IMR-90 (cell line): ENCODE measurements at regions not wholly inside any gene's neighbourhood (a gene's known extent, or its start where the extent isn't known, plus 50 kb on each side); places are given as distances from the start of the nearest gene placed in this dataset.

ENCODE experiments used
- ATAC-seq: fragments of 200-7000 bp; cut with Tn5 transposase; 2 replicates; pipeline ENCODE4 v1.9.1; 2020; ENCODE audit warnings: low read depth, mild to moderate bottlenecking, moderate library complexity
- BruUV-seq: library from RNA; stranded (reverse); fragments of 400-500 nt; replicated peaks from 2 replicates; lab custom pipeline; 2021; lab: Mats Ljungman, UMichigan
- CTCF ChIA-PET: fragments of 300-600 bp; formaldehyde crosslinking; extraction: SDS; loops from one replicate; lab custom pipeline; 2021; ENCODE audit warnings: antibody characterized with exemption; lab: Yijun Ruan, JAX
- POLR2A ChIA-PET: fragments of 300-600 bp; sonication (Branson Sonifier 250); formaldehyde crosslinking; loops from one replicate; lab custom pipeline; 2022; ENCODE audit warnings: antibody characterized with exemption; ENCODE audit not compliant: unreplicated experiment; lab: Charles Lee
- DNase-seq: peaks from one replicate; pipeline ENCODE4 v3.0.0; 2013
- H2AFZ ChIP-seq: replicated peaks from 2 replicates; pipeline ENCODE3; 2013; ENCODE audit warnings: low read length, mild to moderate bottlenecking; ENCODE audit not compliant: poor library complexity
- H2AK5ac ChIP-seq: 2 replicates; pipeline ENCODE4 v1.6.1; 2013; ENCODE audit warnings: low read depth, low read length, inconsistent platforms
- H2AK9ac ChIP-seq: replicated peaks from 2 replicates; pipeline ENCODE3; 2013; ENCODE audit warnings: mild to moderate bottlenecking, low read depth, low read length, moderate library complexity; ENCODE audit not compliant: poor library complexity
- H2BK120ac ChIP-seq: 2 replicates; pipeline ENCODE4 v1.6.1; 2013; ENCODE audit warnings: low read depth, low read length, inconsistent platforms
- H2BK15ac ChIP-seq: 3 replicates; pipeline ENCODE4 v1.6.1; 2013; ENCODE audit warnings: low read depth, low read length, inconsistent platforms
- H2BK20ac ChIP-seq: 2 replicates; pipeline ENCODE4 v1.6.1; 2013; ENCODE audit warnings: low read depth, mild to moderate bottlenecking, inconsistent platforms, low read length, moderate library complexity
- H2BK5ac ChIP-seq: 2 replicates; pipeline ENCODE4 v1.6.1; 2013; ENCODE audit warnings: mild to moderate bottlenecking, low read depth, low read length, inconsistent platforms; ENCODE audit not compliant: poor library complexity, severe bottlenecking
- H3K14ac ChIP-seq: replicated peaks from 2 replicates; pipeline ENCODE4 v1.6.1; 2013; ENCODE audit warnings: low read depth, low read length, inconsistent platforms
- H3K18ac ChIP-seq: 2 replicates; pipeline ENCODE4 v1.6.1; 2013; ENCODE audit warnings: low read depth, low read length, control low read depth
- H3K23ac ChIP-seq: 2 replicates; pipeline ENCODE4 v1.6.1; 2013; ENCODE audit warnings: low read depth, low read length, inconsistent platforms
- H3K27ac ChIP-seq: 2 replicates; pipeline ENCODE4 v1.5.1; 2013; ENCODE audit warnings: mild to moderate bottlenecking, control low read depth, low read length; ENCODE audit not compliant: insufficient read depth
- H3K27me3 ChIP-seq: 2 replicates; pipeline ENCODE4 v1.6.1; 2013; ENCODE audit warnings: low read length; ENCODE audit not compliant: control insufficient read depth, insufficient read depth
- H3K36me3 ChIP-seq: 2 replicates; pipeline ENCODE4 v1.6.1; 2013; ENCODE audit warnings: low read length, mixed read lengths; ENCODE audit not compliant: control insufficient read depth, insufficient read depth
- H3K4ac ChIP-seq: 2 replicates; pipeline ENCODE4 v1.6.1; 2013; ENCODE audit warnings: low read depth, low read length, inconsistent platforms
- H3K4me1 ChIP-seq: 2 replicates; pipeline ENCODE4 v1.6.1; 2013; ENCODE audit warnings: low read length, mixed read lengths; ENCODE audit not compliant: control insufficient read depth, insufficient read depth
- H3K4me2 ChIP-seq: 2 replicates; pipeline ENCODE4 v1.6.1; 2013; ENCODE audit warnings: low read depth, mild to moderate bottlenecking, control low read depth, low read length, moderate library complexity
- H3K4me3 ChIP-seq: 2 replicates; pipeline ENCODE4 v1.5.1; 2013; ENCODE audit warnings: low read depth, mild to moderate bottlenecking, control low read depth, low read length, moderate library complexity; ENCODE audit not compliant: insufficient read depth
- H3K56ac ChIP-seq: 2 replicates; pipeline ENCODE4 v1.6.1; 2013; ENCODE audit warnings: low read length, inconsistent platforms; ENCODE audit not compliant: insufficient read depth; ENCODE audit errors: extremely low read depth
- H3K79me1 ChIP-seq, 2 experiments: 2 replicates each; pipeline ENCODE4 v1.6.1; 2013; ENCODE audit warnings: low read length in 2 of 2, inconsistent platforms in 1 of 2, low read depth in 1 of 2
- H3K9ac ChIP-seq: 2 replicates; pipeline ENCODE4 v1.6.1; 2013; ENCODE audit warnings: low read depth, low read length, control low read depth
- H3K9me1 ChIP-seq: 2 replicates; pipeline ENCODE4 v1.6.1; 2013; ENCODE audit warnings: low read length, inconsistent platforms; ENCODE audit not compliant: insufficient read depth
- H3K9me3 ChIP-seq: 2 replicates; pipeline ENCODE4 v1.6.1; 2013; ENCODE audit warnings: low read length; ENCODE audit not compliant: control insufficient read depth, insufficient read depth
- H4K20me1 ChIP-seq: 2 replicates; pipeline ENCODE4 v1.6.1; 2013; ENCODE audit warnings: low read length, inconsistent platforms; ENCODE audit not compliant: insufficient read depth
- H4K5ac ChIP-seq: 2 replicates; pipeline ENCODE4 v1.6.1; 2013; ENCODE audit warnings: mild to moderate bottlenecking, low read depth, low read length, control low read depth
- H4K8ac ChIP-seq, 2 experiments: 2 replicates each; pipeline ENCODE4 v1.6.1; 2013; ENCODE audit warnings: low read depth in 2 of 2, low read length in 2 of 2, control low read depth in 1 of 2, inconsistent platforms in 1 of 2
- H4K91ac ChIP-seq: 2 replicates; pipeline ENCODE4 v1.6.1; 2013; ENCODE audit warnings: low read depth, low read length, inconsistent platforms; ENCODE audit not compliant: insufficient read depth
- NFE2L2 ChIP-seq: fragments of 150-350 bp; IDR thresholded peaks from 2 replicates; pipeline ENCODE4 v1.6.1; 2016; ENCODE audit warnings: low read depth, mild to moderate bottlenecking, low read length
- WGBS, 2 experiments: methylation state at CpG; one replicate each; pipeline versions ENCODE4 v1.1.5 to v1.1.7; 2013; ENCODE audit warnings: missing lambda C conversion rate in 2 of 2; ENCODE audit not compliant: insufficient read length in 1 of 2; ENCODE audit errors: extremely low coverage in 2 of 2; 5-methylcytosine and 5-hydroxymethylcytosine counted together
- dilution Hi-C: fragments of 300-500 bp; cut with HindIII; formaldehyde crosslinking; loops from one replicate; pipeline ENCODE4 v1.14.3; 2018; ENCODE audit warnings: low sequenced_read_pairs; ENCODE audit not compliant: unreplicated experiment
- in situ Hi-C: fragments of 300-500 bp; cut with MboI; formaldehyde crosslinking; loops from 3 replicates; pipeline ENCODE4 v1.14.3; 2019; ENCODE audit warnings: low sequenced_read_pairs, inconsistent platforms, mixed read lengths
- intact Hi-C: fragments of 100-400 bp; cut with micrococcal nuclease; formaldehyde crosslinking; loops from 2 replicates; pipeline ENCODE4 v1.10.0; 2022

DNA sequence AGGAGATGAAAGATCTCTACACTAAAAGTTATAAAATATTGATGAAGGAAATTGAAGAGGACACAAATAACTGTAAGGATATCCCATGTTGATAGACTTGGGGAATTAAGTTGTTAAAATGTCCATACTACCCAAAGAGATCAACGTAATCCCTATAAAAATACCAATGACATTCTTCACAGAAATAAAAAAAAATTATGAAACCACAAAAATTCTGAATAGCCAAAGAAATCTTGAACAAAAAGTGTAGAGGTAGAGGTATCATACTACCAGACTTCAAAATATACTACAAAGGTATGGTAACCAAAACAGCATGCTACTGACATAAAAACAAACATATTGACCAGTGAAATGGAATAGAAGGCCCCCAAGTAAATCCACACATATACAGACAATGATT, 71.5 kb upstream of the ELL2 start:
- no CpG with 5 or more reads among the region's 1 CpG for WGBS, 2 experiments

More for the DNA sequence above, 71.5 kb upstream of the ELL2 start:
- Histone ChIP-seq H2AFZ (no peak overlapping the region), H3K18ac (no peak overlapping the region), H3K4me1 (peaks cover 6% of the 10 kb centered on the region), H3K36me3 (no peaks in the 10 kb centered on the region), H3K14ac (no peak overlapping the region), H4K20me1 (no peaks in the 10 kb centered on the region), H3K23ac (no peak overlapping the region), H3K9me3 (peaks cover 3% of the 10 kb centered on the region; the same call in 1 of the 2 replicates), H3K27ac (no peak overlapping the region), H2BK15ac (no peak overlapping the region), H4K5ac (no peak overlapping the region), H3K9me1 (peaks cover 3% of the 10 kb centered on the region; the same call in 1 of the 2 replicates), H3K27me3 (no peaks in the 10 kb centered on the region), H3K9ac (no peak overlapping the region), H3K79me1 (peaks cover 4% of the 10 kb centered on the region in 2 experiments; a peak in 2 of 4 replicates), H2BK5ac (no peak overlapping the region), H4K8ac (no peak overlapping the region), H3K4me2 (no peak overlapping the region), H2BK20ac (no peak overlapping the region), H2AK9ac (no peak overlapping the region), H3K4ac (no peak overlapping the region), H3K4me3 (no peak overlapping the region), H3K56ac (no peak overlapping the region), H4K91ac (no peak overlapping the region), H2AK5ac (no peak overlapping the region), H2BK120ac (no peak overlapping the region)
- ATAC-seq (no peak), DNase-seq (no peak)
- intact Hi-C loops = no loop called here
- POLR2A ChIA-PET = no interaction called here
- no peak for TF ChIP-seq NFE2L2
- BruUV-seq = no TSS peak
- in situ Hi-C loops = no loop called here
- dilution Hi-C loops = no loop called here
- CTCF ChIA-PET = no interaction called here
